Glutamatergic neuron (in vitro differentiated cells): ENCODE measurements at regions not wholly inside any gene's neighbourhood (a gene's known extent, or its start where the extent isn't known, plus 50 kb on each side); places are given as distances from the start of the nearest gene placed in this dataset.

ENCODE experiments used
- DNase-seq: peaks from one replicate; pipeline ENCODE4 v3.0.0; 2022
- H3K27ac Mint-ChIP-seq: one replicate; pipeline ENCODE4 v1.8.0; 2020; ENCODE audit warnings: mild to moderate bottlenecking, mixed read lengths, inconsistent platforms; ENCODE audit not compliant: unreplicated experiment
- H3K27me3 Mint-ChIP-seq: one replicate; pipeline ENCODE4 v1.8.0; 2020; ENCODE audit warnings: mild to moderate bottlenecking, moderate library complexity, mixed read lengths, inconsistent platforms; ENCODE audit not compliant: unreplicated experiment
- H3K36me3 Mint-ChIP-seq: one replicate; pipeline ENCODE4 v1.8.0; 2020; ENCODE audit warnings: mild to moderate bottlenecking, mixed read lengths, inconsistent platforms; ENCODE audit not compliant: unreplicated experiment
- H3K4me1 Mint-ChIP-seq: one replicate; pipeline ENCODE4 v1.8.0; 2020; ENCODE audit warnings: mild to moderate bottlenecking, low read depth, mixed read lengths, inconsistent platforms; ENCODE audit not compliant: unreplicated experiment
- H3K4me3 Mint-ChIP-seq: one replicate; pipeline ENCODE4 v1.8.0; 2020; ENCODE audit warnings: mild to moderate bottlenecking, mixed read lengths, inconsistent platforms; ENCODE audit not compliant: unreplicated experiment
- H3K9me3 Mint-ChIP-seq: one replicate; pipeline ENCODE4 v1.8.0; 2020; ENCODE audit warnings: mild to moderate bottlenecking, moderate library complexity, mixed read lengths, inconsistent platforms; ENCODE audit not compliant: unreplicated experiment
- CTCF ChIP-seq: fragments of 200-600 bp; sonication (generic); IDR thresholded peaks from one replicate; pipeline ENCODE4 v1.5.0; 2021; ENCODE audit not compliant: partially characterized antibody, unreplicated experiment

GRCh38 chr13:64643066-64643465 lies 2587.1 kb downstream of the PCDH9 start:
- Mint-ChIP-seq H3K27ac (no peak overlapping the region), H3K9me3 (no peaks in the 10 kb centered on the region), H3K4me1 (peaks cover 18% of the 10 kb centered on the region), H3K4me3 (no peak overlapping the region), H3K36me3 (no peaks in the 10 kb centered on the region), H3K27me3 (no peaks in the 10 kb centered on the region)
- no peak for TF ChIP-seq CTCF
- no peak for DNase-seq

- no peak overlapping the region for H3K4me3 Mint-ChIP-seq
These were observed 2590.1 kb downstream of the PCDH9 start for GRCh38 chr13:64640002-64640401.

DNA sequence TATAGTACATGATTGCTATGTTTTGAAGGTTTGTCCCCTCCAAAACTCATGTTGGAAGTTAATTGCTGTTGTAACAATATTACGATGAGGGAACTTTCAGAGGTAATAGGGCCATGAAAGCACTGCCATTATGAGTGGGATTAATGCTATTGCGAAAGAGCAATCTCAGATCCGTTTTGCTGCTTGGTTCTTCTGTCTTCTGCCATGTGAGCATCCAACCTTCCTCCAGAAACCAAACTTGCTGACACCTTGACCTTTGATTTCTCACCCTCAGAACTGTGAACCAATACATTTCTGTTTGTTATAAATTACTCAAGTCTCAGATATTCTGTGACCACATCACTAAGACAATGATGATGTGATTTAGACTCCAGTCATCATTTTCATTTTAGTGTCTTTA lies 2590.9 kb downstream of the PCDH9 start:
- no peak for TF ChIP-seq CTCF
- H3K27me3 Mint-ChIP-seq, result no peaks in the 10 kb centered on the region
- no peaks in the 10 kb centered on the region for H3K9me3 Mint-ChIP-seq
- H3K4me3 Mint-ChIP-seq, result no peak overlapping the region
- H3K27ac Mint-ChIP-seq, result no peak overlapping the region
- no peak for DNase-seq
- no peaks in the 10 kb centered on the region for H3K36me3 Mint-ChIP-seq
- H3K4me1 Mint-ChIP-seq, result peaks cover 18% of the 10 kb centered on the region

More at GRCh38 chr13:64640002-64640401, 2590.1 kb downstream of the PCDH9 start:
- H3K4me1 Mint-ChIP-seq, result peaks cover 18% of the 10 kb centered on the region
- TF ChIP-seq CTCF, result no peak
- no peak overlapping the region for H3K27ac Mint-ChIP-seq
- H3K36me3 Mint-ChIP-seq, result no peaks in the 10 kb centered on the region
- H3K27me3 Mint-ChIP-seq, result no peaks in the 10 kb centered on the region
- DNase-seq, result no peak
- H3K9me3 Mint-ChIP-seq, result no peaks in the 10 kb centered on the region

DNA sequence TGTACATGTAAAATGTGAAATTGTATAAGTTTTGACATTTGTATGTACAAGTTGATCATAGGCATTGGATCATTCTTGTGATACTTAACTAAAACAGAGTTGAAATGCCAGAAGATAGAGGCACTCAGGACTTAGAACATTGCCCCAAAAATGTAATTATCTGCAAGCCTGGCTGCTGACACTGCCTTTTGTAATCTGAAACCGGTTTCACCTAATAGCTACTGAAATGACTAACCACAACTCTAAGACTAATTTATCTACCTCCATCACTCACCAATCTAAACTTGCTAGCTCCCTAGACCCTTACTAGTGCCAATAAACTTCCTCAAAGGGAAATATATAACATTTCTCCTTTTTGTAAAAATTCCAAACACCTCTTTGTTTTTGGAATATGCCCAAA lies 2596.2 kb downstream of the PCDH9 start:
- no peaks in the 10 kb centered on the region for H3K9me3 Mint-ChIP-seq

DNA sequence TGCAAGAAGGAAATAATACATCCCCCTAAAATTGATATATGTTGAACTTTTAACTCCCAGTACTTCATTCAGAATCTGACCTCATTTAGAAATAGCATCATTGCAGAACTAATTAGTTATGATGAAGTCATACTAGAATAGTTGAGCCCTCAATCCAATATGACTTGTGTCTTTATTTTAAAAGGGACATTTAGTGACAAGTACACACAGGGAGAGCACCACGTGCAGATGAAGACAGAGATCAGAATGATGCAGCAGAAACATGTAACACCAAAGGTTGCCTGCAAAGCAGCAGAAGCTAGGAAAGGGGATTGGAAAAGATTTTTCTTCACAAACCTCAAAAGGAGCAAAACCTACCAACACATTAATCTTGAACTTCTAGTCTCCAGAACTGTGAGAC lies 2602.5 kb downstream of the PCDH9 start:
- Mint-ChIP-seq H3K27ac (no peak overlapping the region), H3K4me3 (no peak overlapping the region), H3K27me3 (no peaks in the 10 kb centered on the region), H3K9me3 (no peaks in the 10 kb centered on the region), H3K4me1 (peaks cover 1% of the 10 kb centered on the region), H3K36me3 (no peaks in the 10 kb centered on the region)
- no peak for DNase-seq
- TF ChIP-seq CTCF, result no peak

More for the DNA sequence above, 2596.2 kb downstream of the PCDH9 start:
- no peak overlapping the region for H3K4me3 Mint-ChIP-seq
- H3K27me3 Mint-ChIP-seq, result no peaks in the 10 kb centered on the region
- no peaks in the 10 kb centered on the region for H3K36me3 Mint-ChIP-seq
- DNase-seq, result no peak
- no peak for TF ChIP-seq CTCF
- H3K4me1 Mint-ChIP-seq, result no peaks in the 10 kb centered on the region
- H3K27ac Mint-ChIP-seq, result no peak overlapping the region
